Smooth muscle cell of the brain vasculature (primary cell): ENCODE measurements at regions not wholly inside any gene's neighbourhood (a gene's known extent, or its start where the extent isn't known, plus 50 kb on each side); places are given as distances from the start of the nearest gene placed in this dataset.

Experiments
- DNase-seq: peaks from one replicate; pipeline ENCODE4 v3.0.0-alpha.2; 2012; ENCODE audit warnings: low read depth, low spot score

DNA sequence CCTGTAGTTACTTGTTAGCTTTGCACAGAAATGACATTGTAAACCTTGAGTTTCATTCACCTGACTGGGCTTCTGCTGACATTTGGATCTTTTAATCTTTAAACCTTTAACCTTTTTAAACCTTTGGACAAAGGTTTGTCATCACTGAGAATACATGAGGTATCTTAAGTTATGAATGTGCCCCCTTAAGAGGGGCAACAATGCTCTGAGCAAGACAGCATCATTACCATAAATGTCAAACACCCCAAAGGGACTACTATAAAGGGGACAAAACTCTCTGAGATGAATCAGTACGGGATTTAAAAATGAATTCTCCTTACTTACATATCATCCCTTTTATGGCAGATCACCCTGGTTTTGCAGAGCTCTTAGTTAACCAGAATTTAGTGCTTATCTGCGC is 203.3 kb downstream of the COG6 start:
- DNase-seq: no peak

DNA sequence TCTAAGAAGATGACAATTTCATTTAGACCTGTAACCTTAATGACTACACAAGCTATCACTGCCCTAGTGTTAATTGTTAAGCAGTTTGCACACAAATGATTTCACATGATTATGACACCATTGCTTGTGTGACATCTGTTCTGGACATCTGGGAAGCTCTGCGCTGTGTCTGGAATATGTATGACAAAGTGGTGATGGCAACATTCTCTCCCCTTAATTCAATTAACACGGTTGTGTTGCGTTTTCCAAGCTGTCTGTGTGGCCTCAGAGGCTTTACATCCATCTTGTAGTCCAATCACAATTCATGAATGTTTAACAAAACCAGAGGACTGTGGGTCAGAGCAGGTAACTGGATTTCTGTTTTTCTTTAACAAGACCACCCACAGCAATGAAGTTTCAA is 204.4 kb downstream of the COG6 start:
- no peak for DNase-seq

DNA sequence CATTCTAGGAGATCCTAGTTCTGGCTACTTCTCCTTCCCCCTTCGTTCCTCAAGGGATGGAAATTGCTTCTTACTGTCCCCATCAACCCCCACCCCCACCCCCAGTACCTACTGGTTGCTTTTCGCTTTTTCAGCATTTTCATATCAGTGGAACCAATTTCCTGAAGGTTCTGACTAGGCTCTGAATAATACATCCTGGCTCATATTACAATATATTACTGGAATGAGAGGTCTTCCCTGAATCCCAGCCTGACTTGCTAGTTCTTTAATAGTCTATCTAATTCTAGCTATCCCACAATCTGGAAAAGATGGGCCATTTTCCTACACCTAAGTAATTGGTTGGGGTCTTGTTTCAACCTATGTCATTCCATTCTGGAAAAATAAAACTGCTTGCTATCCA is 207.4 kb downstream of the COG6 start:
- DNase-seq: no peak

DNA sequence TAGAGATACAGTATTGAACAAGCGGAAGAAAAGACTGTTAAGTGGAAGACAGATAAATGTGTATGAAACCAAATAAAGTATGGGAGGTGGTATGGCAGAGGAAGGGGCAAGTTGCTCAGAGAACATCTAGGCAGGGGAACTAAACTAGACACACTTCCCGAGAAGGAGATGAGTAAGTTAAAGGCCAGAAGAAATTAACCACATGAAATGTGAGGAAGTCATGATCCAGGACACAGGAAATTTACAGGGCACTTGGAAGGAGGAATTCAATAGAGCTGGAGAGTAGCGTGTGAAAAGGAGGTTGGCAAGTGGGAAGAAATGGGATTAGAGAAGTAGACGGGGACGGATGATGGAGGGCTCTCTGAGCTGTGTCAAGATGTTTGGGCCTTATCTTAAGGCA is 208.8 kb downstream of the COG6 start:
- DNase-seq: no peak

DNA sequence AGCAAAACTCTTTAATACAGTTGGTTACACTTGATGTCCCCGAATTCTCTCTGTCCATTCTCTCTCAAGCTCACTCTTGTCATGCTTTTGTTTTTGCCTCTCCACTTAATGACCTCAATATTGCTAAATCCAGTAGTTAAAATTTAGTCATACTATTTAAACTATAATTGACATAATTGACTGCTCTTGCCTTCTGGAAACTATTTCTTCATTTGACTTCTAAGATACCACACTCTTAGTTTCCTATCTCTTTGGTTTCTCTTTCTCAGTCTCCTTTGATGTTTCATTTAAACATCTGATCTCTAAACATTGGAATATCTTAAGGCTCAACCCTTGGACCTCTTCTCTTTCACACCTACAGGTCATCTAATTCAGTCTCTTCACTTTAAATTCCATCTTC is 211.3 kb downstream of the COG6 start:
- DNase-seq: no peak

DNA sequence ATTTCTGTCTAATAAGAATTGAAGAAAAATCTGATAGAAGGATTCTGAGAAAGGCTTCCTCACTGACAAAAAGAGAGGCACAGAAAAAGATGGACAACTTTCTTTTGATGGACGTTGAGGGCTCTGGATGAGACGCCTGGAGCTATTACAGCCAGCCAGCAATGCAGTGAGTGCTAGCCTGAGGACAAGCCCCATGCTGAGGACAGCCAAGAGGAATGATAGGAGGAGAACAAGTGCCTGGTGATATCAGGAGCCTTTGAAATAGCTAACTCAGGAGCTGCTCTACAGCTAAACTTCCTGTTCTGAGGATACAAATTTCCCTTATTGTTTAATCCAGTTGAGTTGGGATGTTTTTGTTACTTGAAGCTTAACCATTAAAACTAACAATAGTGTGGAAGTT is 212.3 kb downstream of the COG6 start:
- no peak for DNase-seq

DNA sequence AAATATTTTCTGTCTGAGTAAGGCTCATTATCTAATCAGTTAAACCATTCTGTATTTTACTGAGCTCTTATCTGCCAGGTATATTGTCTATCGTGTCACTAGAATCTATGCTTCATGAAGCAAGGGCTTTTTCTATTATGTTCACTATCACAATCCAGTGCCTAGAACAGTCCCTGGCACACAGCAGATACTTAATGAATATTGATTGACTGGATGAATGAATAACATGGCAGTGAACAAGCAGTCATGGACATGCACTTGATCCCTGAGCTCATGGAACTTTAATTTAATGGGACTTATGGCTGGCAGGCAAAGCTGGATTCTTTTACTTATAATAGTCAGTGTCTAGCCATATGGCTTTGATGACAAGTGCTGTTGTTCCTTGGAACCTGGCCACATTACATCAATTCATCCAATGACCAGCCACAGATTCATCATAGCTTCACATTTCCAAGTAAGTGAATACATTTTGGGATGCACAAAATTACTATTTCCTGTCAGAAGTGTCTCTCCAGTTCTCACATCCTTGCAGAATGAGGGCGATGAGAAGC is 214.8 kb downstream of the COG6 start:
- DNase-seq: no peak

DNA sequence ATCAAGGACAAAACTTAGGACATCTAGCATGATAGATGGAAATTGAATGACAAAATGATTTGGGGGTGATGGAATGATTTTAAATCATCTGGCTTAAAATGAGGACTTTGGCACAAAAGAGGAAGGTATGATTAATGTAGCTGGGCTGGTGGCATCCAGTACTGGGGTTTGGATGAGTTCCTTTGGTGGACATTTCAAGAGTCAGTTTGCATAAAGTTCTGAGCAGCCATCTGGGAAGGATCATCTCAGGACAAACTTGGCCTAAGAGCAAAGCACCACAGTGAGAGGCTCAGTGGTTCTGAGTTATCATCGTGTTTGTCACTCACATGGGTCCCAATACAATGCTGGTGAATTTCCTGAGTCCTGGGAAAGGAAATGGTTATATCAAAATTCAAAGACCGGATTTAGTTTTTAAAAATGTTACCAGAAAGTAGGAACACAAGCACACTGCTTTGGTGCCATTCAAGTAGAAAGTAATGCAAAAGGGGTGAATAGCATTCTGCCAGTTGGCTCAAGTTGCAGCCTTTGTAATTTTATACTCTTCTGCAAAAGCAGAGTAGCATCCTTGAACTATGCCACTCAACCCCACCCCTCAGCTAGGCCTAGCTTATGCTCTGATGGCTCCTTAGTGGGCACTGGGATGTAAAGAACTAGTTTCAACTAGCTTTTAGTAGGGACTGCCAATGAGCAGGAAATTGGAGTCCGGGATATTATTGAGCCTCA is 219.0 kb downstream of the COG6 start:
- DNase-seq: no peak

DNA sequence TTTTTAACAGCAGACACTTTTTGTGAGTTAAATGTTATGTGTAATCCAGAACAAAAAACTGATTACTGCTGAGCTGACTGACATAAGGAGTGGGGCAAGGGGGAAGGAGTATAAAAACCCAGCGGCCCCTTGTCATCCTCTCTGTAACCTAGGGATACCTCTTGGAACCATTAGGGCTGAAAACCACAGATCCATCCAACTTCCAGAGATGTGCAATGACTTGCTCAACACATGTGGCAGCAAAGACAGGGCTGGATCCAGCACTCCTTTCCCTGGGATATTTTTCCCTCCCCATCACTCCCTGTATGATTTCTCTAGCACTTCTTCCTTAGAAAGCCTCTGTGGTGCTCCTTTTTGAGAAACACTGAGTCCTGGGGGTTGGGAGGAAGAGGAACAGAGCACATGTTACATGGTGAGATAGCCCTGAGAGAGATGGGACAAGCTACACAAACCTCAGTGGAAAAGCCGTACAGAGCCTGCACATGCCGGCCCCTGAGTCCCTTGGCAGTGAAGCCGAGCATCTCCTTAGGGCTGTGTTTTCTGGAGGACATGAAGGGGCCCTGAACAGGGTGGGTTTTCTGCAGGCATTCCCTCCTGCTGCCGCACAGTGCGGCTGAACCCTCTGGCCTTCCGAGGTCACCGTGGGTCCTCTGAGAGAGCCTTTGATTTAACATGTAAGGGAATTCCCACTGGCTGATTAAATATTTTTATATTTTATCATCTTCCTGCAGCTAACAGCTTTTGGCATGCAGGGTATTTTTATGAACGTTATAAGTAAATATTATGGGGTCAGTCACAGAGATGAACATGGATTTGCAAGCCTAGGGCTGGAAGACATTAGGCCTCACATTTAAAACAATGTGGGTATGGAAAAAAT is 219.9 kb downstream of the COG6 start:
- DNase-seq: peak; percentile 17

DNA sequence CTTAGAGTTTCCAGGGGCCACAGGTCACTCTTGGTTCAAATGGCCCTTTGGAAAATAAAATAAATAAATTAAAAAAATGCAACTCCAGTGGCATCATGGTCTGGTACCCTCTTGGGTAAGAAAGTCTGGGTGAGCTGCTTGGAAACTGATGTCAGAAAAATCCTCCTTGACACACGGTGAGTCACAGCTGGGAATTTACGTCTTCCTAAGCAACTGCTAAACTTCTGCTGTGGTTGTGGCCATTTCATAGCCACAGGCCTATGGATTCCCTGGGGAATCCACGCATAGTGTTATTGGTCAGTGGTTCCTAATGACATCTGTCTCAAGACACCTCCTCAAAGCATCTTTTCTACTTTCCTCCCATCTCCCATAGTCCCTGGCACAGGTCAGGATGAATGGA is 220.8 kb downstream of the COG6 start:
- no peak for DNase-seq

DNA sequence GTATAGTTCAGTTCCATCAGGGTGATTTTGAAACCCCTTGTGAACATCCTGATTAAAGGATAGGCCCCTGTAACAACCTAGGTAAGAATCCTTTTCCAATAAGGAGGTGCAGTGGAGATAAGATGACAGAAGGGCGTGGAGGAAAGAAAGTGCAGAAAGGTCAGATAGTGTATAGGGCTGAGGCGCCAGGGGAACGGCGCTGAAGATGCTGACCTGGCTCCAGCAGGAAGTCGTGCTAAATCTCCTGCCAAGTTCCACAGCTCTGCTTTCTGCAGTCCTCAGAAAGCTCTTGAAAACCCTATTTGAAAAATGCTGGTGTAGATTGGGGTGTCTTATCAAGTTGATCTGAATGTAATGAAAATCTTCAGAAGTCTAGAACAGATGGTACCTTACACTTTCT is 221.7 kb downstream of the COG6 start:
- DNase-seq: no peak

DNA sequence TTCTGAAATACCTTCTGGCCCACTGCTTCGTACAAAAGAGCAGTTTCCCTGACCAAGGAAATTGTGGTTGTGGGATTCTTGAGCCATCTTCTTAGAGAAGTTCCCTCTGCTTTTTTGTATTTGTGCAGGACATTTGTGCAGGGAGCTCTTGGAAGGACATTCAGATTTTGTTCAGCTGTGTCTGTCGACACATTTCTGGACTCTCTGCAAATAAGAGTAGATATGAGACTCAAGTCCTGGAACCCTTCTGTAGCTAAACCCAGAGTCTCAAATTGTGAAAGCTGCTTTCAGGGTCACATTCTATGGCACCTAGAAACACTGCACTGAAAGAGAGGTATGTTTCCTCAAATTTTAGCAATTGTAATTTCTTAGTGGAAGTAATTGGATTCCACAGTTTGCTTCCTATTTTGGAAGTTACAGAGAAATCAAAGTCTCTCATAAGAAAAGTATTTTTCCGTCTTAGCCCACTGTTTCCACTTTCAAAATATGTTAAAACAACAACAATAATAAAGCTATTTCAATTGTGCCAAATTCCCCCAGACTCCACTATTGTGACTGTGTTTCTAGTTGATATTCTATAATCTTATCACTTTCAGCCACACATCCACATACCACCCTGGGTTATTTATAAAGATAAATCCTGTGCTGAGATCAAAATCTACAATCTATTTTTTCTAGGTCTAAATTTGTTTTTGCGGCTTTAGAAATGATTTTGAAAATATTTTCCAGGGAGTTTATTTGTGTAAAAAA is 224.0 kb downstream of the COG6 start:
- no peak for DNase-seq

DNA sequence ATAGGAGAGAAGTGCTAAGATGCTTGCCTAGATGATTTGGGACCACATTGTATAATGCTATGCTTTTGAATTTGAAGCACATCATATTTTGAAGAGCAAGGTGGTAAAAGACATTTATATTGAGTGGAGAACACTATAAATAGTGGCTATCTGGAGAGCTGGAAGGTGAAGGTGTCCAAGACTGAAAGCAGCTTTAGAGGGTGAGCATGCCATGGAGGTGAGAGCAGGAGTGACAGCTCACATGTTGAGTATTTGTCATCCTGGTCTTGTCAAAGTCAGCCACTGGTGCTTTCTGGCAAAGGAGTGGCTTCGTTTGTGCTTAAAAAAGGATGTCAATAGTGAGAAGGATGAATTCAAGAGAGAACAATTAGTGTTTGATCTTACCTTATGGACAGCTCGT is 225.9 kb downstream of the COG6 start:
- DNase-seq: no peak

DNA sequence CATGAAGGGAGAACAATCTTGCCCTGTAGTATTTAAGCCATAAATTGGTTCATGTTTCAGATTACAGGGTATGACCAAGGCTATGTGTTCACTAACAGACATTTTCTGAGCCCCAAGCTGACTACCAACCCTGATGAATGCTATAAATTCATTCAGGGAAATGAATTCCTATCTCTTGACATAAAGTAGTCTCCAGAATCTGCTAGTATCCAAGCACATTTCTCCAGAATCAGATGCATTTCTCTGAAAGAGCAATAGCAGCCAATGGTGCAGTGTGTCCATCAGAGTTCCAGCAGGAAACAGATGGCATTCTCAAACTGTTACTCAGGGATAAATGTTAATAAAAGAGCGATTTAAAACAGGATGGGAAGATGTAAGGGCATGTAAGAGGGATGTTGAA is 226.4 kb downstream of the COG6 start:
- no peak for DNase-seq

DNA sequence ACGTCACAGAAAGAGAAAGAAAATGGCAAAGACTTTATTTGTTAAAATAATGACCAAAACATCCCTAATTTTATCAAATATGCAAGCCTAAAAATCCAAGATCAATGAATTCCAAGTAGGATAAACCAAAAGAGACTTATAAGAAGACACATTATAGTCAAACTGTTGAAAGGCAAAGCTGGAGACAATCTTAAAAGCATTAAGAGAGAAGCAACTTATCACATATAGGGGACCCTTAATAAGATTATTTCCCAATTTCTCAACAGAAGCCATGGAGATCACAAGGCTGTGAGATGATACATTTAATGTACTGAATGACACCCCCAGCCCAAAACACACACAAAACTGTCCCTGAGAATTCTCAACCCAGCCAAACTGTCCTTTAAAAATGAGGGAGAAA is 228.7 kb downstream of the COG6 start:
- DNase-seq: no peak

DNA sequence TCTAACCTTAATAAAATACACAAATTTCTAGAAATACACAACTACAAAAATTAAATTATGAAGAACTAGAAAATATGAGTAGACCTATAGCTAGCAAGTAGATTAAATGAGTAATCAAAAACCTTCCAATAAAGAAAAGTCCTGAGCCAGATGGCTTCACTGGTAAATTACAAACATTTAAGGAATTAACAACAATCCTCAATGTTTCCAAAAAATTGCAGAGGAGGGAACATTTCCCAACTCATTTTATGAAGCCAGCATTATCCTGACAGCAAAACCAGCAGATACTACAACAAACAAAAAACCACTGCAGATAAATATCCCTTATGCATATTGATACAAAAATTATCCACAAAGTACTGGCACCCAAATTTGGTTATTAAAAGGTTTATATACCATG is 230.9 kb downstream of the COG6 start:
- no peak for DNase-seq

DNA sequence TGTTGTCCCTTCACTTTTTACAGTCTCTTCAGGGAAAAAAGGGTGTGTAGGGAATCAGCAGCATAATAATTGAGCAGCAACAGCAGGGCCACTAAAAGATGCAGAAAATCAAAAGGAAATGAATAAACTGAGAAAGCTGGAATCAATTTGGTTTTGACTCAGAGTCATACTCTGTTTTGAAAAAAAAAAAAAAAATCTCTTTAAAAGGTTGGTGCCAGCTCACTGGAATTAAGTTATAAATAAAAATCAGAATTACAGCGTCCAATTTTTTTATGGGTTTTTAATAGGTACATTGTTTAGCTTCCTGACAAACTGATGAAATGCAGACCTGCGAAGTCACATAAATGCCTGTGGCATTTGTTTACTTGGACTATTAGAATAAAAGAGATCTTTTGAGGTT is 231.9 kb downstream of the COG6 start:
- DNase-seq: no peak

DNA sequence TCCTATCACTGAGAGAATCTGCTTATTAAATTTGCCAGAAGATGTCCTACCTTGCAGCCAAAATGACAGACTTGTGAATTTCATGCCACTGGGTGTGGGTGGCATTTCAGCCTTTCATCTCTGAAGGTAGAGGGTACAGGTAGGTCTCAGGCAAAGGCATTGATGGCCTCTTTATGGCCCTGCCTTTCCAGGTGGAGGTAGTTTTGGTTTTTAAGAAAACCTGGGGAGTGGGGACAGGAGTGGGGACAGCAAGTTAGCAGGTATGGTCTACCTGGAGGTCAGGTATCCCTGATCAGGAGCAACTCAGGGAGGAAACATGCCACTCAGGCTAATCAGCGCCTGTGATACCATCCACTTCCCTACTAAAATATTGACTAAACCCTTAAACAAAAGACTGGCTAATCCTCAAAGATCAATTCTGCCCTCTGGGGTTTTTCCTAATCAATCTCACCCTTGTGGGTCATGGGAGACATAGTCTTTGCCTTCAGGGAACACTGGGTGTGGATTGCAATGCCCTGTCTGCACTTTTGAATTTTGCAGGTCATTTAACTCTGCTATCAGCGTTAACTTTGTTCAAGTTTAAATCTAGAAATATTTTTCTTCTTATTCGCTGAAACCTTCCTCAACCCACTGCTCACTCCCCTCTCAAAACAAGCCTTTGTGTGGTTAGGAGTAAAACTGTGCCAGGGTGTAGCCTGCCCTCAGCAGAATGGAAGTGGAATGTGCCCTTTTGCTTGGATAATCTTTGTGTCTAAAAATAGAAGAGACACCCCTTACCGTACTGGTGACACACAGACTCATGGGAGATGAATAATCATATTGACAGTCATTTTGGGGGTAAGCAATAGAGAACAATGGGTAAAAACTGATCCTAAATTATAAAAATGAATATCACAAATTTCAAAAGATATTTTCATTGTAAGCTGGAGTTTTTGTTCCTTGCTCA is 233.7 kb downstream of the COG6 start:
- DNase-seq: no peak

DNA sequence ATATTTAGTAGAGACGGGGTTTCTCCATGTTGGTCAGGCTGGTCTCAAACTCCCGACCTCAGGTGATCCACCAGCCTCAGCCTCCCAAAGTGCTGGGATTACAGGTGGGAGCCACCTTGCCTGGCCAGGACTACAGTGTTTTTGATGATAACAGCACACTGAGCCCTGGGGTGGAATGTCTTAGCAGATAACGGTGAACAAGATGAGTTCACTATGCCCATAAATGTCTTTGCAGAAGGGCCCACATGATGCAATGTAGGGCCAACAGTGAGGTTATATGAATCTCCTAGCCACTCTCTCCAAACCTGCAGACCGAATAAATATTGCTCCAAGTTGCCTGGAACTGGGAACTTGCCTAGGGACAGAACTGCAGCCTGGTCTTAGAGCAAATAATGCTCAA is 235.1 kb downstream of the COG6 start:
- no peak for DNase-seq

DNA sequence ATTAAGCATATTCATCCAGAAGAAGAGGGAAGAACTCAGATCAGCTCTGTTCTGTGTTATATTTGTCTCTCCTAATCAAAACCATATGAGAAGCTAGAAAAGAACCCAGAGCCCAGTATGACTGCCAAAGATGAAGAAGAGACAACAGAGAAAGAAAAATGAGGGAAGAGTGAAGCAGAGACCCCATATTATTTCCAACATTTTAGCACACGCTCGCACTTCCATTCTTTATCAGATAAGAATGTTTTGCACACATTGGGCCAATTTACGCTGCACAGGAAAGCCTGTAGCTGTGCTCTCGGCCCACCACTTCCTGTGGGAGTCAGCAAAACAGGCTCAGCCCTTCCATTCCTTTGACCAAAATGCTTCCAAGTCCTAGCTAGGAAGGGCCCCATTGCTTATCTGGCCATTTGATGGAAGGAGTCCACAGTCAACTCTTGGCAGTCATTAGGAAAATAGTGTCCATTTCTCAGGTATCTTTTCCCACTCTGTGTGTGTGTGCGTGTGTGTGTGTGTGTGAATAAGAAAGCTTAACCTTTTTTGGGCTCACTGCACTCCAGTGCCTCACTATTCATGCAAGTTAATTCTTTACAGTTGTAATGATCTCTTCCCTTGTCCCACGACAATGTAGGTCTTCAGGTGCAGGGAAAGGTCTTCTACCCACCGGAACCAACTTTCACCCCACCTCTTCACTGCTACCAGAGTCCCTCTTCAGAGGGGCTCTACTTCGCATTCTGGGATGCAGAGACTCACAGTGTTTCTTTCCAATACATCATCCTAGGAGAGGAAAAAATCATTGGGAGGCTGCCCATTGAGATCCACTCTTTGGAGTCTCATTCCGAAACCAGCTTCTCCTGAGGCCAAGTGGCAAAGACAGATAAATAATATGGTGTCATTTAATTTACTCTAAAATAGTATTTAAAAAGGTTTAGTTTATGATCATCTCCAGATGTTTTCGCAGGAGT is 237.5 kb downstream of the COG6 start:
- no peak for DNase-seq
